PC-3 (cell line): ENCODE measurements at regions not wholly inside any gene's neighbourhood (a gene's known extent, or its start where the extent isn't known, plus 50 kb on each side); places are given as distances from the start of the nearest gene placed in this dataset.

Experiments
- ATAC-seq: fragments of 200-7000 bp; cut with Tn5 transposase; 2 replicates; pipeline ENCODE4 v1.9.1; 2020; ENCODE audit warnings: mild to moderate bottlenecking, moderate library complexity
- BruUV-seq: library from RNA; stranded (reverse); fragments of 400-500 nt; replicated peaks from 2 replicates; lab custom pipeline; 2021; lab: Mats Ljungman, UMichigan
- CTCF ChIA-PET: fragments of 300-600 bp; sonication (Branson Sonifier 250); formaldehyde crosslinking; loops from one replicate; lab custom pipeline; 2022; ENCODE audit warnings: antibody characterized with exemption; lab: Charles Lee
- POLR2A ChIA-PET: fragments of 300-600 bp; sonication (Branson Sonifier 250); formaldehyde crosslinking; loops from one replicate; lab custom pipeline; 2022; ENCODE audit warnings: antibody characterized with exemption; ENCODE audit not compliant: unreplicated experiment; lab: Charles Lee
- DNase-seq: peaks from one replicate; pipeline ENCODE4 v3.0.0-alpha.2; 2015
- H2AFZ ChIP-seq: fragments of 300-600 bp; sonication (generic); 2 replicates; pipeline ENCODE4 v1.6.0; 2016; ENCODE audit warnings: antibody characterized with exemption, low read length
- H3F3A ChIP-seq: fragments of 300-600 bp; sonication (generic); one replicate; pipeline ENCODE4 v1.6.0; 2017; ENCODE audit warnings: antibody characterized with exemption, low read length, control low read depth, mild to moderate bottlenecking; ENCODE audit not compliant: unreplicated experiment
- H3K27ac ChIP-seq: fragments of 300-600 bp; sonication (generic); 2 replicates; pipeline ENCODE4 v1.5.1; 2016; ENCODE audit warnings: mild to moderate bottlenecking, low read length
- H3K27me3 ChIP-seq: fragments of 300-600 bp; sonication (generic); 2 replicates; pipeline ENCODE4 v1.6.1; 2016; ENCODE audit warnings: low read length, mixed read lengths
- H3K36me3 ChIP-seq: fragments of 300-600 bp; sonication (generic); 2 replicates; pipeline ENCODE4 v1.6.1; 2016; ENCODE audit warnings: low read depth, mixed run types, low read length, mixed read lengths
- H3K4me1 ChIP-seq: fragments of 300-600 bp; sonication (generic); 2 replicates; pipeline ENCODE4 v1.5.1; 2016; ENCODE audit warnings: low read length; ENCODE audit not compliant: insufficient read depth
- H3K4me2 ChIP-seq: fragments of 300-600 bp; sonication (generic); 2 replicates; pipeline ENCODE4 v1.6.0; 2016; ENCODE audit warnings: low read length
- H3K4me3 ChIP-seq: fragments of 300-600 bp; sonication (generic); 2 replicates; pipeline ENCODE4 v1.5.1; 2016; ENCODE audit warnings: mild to moderate bottlenecking, low read length, mixed read lengths
- H3K79me2 ChIP-seq: fragments of 300-600 bp; sonication (generic); 2 replicates; pipeline ENCODE4 v1.6.1; 2017; ENCODE audit warnings: low read length, mixed read lengths
- H3K9ac ChIP-seq: fragments of 300-600 bp; sonication (generic); 2 replicates; pipeline ENCODE4 v1.6.0; 2016; ENCODE audit warnings: mild to moderate bottlenecking, low read length
- H3K9me2 ChIP-seq: fragments of 300-600 bp; sonication (generic); replicated peaks from 2 replicates; pipeline ENCODE4 v1.6.1; 2016; ENCODE audit warnings: mixed run types, low read length, mixed read lengths
- H3K9me3 ChIP-seq: fragments of 300-600 bp; sonication (generic); 2 replicates; pipeline ENCODE4 v1.6.1; 2016; ENCODE audit warnings: low read length, mixed read lengths
- H4K20me1 ChIP-seq: fragments of 300-600 bp; sonication (generic); 2 replicates; pipeline ENCODE4 v1.6.1; 2016; ENCODE audit warnings: low read length, mixed read lengths
- EZH2 ChIP-seq: fragments of 300-600 bp; sonication (generic); IDR thresholded peaks from one replicate; pipeline ENCODE4 v1.6.1; 2017; ENCODE audit warnings: antibody characterized with exemption, mild to moderate bottlenecking, low read length; ENCODE audit not compliant: unreplicated experiment
- EZH2phosphoT487 ChIP-seq: fragments of 300-600 bp; sonication (generic); IDR thresholded peaks from 2 replicates; pipeline ENCODE4 v1.6.1; 2018; ENCODE audit warnings: mild to moderate bottlenecking, antibody characterized with exemption, low read length, borderline replicate concordance
- intact Hi-C: fragments of 100-400 bp; cut with micrococcal nuclease; formaldehyde crosslinking; loops from 2 replicates; pipeline ENCODE4 v1.9.0; 2023
- TF ChIP-seq, protein P1 (sequence below): fragments of 300-600 bp; sonication (generic); conservative IDR thresholded peaks from 2 replicates; pipeline ENCODE4 v1.5.1; 2017; ENCODE audit warnings: antibody characterized with exemption, low read depth, mild to moderate bottlenecking, low read length

- ChIA-PET CTCF (no interaction called here), POLR2A (interaction anchor here (0.6 kb wide), 1 partner anchor 690 kb away, joined by 5 read pairs; no protein-coding TSS in a partner anchor)
- Histone ChIP-seq H3K4me1 (peaks cover 63% of the 10 kb centered on the region), H3K79me2 (no peaks in the 10 kb centered on the region), H3K9ac (peak overlapping the region; percentile 59), H4K20me1 (no peaks in the 10 kb centered on the region), H3K36me3 (no peaks in the 10 kb centered on the region), H3K4me2 (peak overlapping the region; percentile 63), H3K9me3 (no peaks in the 10 kb centered on the region), H3K27me3 (no peaks in the 10 kb centered on the region), H3K4me3 (no peak overlapping the region), H3K9me2 (no peaks in the 10 kb centered on the region), H3F3A (peaks cover 4% of the 10 kb centered on the region), H3K27ac (peak overlapping the region; percentile 91), H2AFZ (no peak overlapping the region)
- no TSS peak for BruUV-seq
- intact Hi-C loops = loop anchor here (1.0 to 5.0 kb wide), 5 partner anchors 10 to 267 kb away; no protein-coding TSS in a partner anchor
- peak; percentile 94 for DNase-seq
- ATAC-seq = peak; percentile 63
- TF ChIP-seq EZH2 (no peak), EZH2phosphoT487 (no peak)
- TF ChIP-seq, protein P1, sequence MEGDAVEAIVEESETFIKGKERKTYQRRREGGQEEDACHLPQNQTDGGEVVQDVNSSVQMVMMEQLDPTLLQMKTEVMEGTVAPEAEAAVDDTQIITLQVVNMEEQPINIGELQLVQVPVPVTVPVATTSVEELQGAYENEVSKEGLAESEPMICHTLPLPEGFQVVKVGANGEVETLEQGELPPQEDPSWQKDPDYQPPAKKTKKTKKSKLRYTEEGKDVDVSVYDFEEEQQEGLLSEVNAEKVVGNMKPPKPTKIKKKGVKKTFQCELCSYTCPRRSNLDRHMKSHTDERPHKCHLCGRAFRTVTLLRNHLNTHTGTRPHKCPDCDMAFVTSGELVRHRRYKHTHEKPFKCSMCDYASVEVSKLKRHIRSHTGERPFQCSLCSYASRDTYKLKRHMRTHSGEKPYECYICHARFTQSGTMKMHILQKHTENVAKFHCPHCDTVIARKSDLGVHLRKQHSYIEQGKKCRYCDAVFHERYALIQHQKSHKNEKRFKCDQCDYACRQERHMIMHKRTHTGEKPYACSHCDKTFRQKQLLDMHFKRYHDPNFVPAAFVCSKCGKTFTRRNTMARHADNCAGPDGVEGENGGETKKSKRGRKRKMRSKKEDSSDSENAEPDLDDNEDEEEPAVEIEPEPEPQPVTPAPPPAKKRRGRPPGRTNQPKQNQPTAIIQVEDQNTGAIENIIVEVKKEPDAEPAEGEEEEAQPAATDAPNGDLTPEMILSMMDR = no peak
These were observed 664.1 kb upstream of the CAMK1G start for GRCh38 chr1:208919371-208919770.

DNA sequence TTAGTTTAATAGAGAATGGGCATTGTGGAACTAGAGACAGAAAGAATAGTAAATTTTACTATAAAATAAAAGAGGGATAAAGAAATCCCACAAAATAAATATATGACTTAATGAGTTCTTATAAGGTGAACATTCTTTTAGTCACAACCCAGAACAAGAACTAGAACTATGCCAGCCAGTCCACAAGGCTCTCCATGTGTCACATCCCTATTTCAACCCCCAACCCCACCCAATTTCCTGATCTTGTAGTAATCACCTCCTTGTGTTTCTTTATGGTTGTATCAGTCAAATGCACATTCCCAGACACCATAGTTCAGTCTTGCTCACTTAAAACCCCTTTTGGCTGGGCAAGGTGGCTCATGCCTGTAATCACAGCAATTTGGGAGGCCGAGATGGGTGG, 662.3 kb upstream of the CAMK1G start:
- peak; percentile 62 for ATAC-seq
- TF ChIP-seq EZH2 (no peak), EZH2phosphoT487 (no peak)
- TF ChIP-seq, protein P1 = no peak
- BruUV-seq = no TSS peak
- POLR2A ChIA-PET = interaction anchor here (0.7 kb wide), 1 partner anchor 667 kb away, joined by 6 read pairs; no protein-coding TSS in a partner anchor
- Histone ChIP-seq H2AFZ (no peak overlapping the region), H4K20me1 (no peaks in the 10 kb centered on the region), H3K9me3 (no peaks in the 10 kb centered on the region), H3K9me2 (no peaks in the 10 kb centered on the region), H3K4me3 (no peak overlapping the region), H3K4me1 (peaks cover 67% of the 10 kb centered on the region), H3K36me3 (no peaks in the 10 kb centered on the region), H3K27ac (peak overlapping the region; percentile 91), H3K27me3 (no peaks in the 10 kb centered on the region), H3K4me2 (peak overlapping the region; percentile 27), H3K9ac (no peak overlapping the region), H3K79me2 (no peaks in the 10 kb centered on the region), H3F3A (peaks cover 4% of the 10 kb centered on the region)
- DNase-seq = peak; percentile 91
- CTCF ChIA-PET = interaction anchor here (0.7 kb wide), 1 partner anchor 13 kb away, joined by 3 read pairs; no protein-coding TSS in a partner anchor
- intact Hi-C loops = no loop called here

- ChIA-PET CTCF (no interaction called here), POLR2A (interaction anchor here (0.6 kb wide), 1 partner anchor 721 kb away, joined by 3 read pairs; no protein-coding TSS in a partner anchor)
- Histone ChIP-seq H2AFZ (no peak overlapping the region), H3F3A (peaks cover 4% of the 10 kb centered on the region), H3K79me2 (no peaks in the 10 kb centered on the region), H3K9me3 (no peaks in the 10 kb centered on the region), H3K4me2 (no peak overlapping the region), H3K27ac (no peak overlapping the region), H3K27me3 (no peaks in the 10 kb centered on the region), H3K4me3 (no peak overlapping the region), H3K4me1 (peaks cover 61% of the 10 kb centered on the region), H3K9me2 (no peaks in the 10 kb centered on the region), H3K9ac (no peak overlapping the region), H3K36me3 (no peaks in the 10 kb centered on the region), H4K20me1 (no peaks in the 10 kb centered on the region)
- TF ChIP-seq EZH2phosphoT487 (no peak), EZH2 (no peak)
- DNase-seq = no peak
- intact Hi-C loops = no loop called here
- no peak for ATAC-seq
- BruUV-seq = no TSS peak
These were observed 660.1 kb upstream of the CAMK1G start for GRCh38 chr1:208923456-208923855.
